Renal cortical epithelial cell (primary cell): ENCODE measurements at regions not wholly inside any gene's neighbourhood (a gene's known extent, or its start where the extent isn't known, plus 50 kb on each side); places are given as distances from the start of the nearest gene placed in this dataset.
"Not testable (repeated sequence)": the region's sequence is repeated elsewhere in the genome, so short reads cannot be mapped to it uniquely, and the experiment has no call there.

Source experiments
- DNase-seq: peaks from one replicate; pipeline ENCODE4 v3.0.0-alpha.2; 2011; ENCODE audit warnings: low read depth

DNA sequence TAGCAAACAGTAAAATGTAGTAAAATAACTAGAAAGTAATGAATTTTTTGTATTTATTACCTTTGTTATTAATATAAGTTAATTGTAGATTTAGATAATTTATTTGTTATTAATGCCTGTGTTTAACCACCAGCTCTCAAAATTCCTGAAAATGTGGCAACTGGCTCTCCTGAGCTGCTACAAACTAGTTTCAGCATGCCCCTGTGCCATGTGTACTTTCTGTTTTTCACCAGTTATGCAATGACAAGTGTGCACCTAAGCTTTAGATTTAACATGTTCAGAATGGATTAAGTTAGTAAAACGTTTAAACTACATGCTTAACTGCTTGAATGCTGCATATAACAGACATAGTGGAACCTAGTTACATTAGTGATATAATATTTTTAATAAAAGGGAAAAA lies 88.1 kb downstream of the POSTN start:
- peak; percentile 9 for DNase-seq

DNA sequence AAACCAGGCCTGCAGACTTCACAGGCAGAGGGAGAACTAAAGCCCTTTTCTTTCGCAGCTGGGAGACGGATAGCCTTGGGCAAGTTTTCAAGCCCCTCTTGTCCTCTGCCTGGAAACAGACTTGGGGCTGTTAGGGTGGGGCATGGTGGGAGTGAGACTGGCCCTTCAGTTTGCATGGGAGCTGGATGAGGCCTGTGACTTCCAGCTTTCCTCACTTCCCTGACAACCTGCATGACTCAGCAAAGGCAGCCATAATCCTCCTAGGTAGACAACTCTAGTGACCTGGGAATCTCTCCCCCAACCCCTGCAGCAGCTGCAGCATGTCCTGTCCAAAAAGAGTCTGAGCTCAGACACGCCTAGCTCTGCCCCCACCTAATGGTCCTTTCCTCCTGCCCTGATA lies 93.0 kb downstream of the POSTN start:
- DNase-seq: no peak

DNA sequence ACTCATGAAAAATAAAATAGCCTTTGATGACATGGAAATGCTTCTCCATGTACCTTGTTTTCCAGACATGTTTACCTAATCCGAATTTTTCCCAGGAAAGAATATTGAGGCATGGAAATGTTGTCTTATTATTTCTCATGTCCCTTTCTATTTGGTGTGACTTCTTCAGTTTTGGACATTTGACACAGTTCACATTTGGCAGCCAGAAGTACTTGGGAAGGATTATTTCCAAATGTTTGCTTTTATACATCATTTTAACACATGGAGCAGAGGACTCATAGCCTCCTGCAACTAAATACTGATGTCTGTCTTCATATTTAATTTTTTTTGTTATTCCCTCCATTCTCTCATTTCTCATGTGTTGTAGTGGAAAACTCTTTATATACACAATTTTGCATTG lies 94.3 kb downstream of the POSTN start:
- no peak for DNase-seq

DNA sequence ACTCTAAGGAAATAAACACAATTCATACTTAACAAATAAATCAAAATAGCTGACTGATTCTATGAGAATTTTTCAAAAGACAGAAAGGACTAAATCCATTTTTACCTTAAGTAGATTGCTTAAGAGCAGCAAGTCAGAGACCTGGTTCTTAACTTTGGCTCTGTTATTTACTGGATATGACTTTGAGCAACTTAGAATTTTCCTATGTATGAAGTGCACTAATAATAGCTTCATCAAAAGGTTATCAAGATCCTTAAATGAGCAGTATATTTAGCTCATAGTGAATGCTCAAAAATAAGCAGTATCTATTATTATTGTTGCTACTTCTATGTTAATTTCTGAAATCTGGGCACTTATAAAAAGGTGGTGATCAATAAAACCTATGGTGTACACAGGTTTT lies 95.3 kb downstream of the POSTN start:
- DNase-seq: no peak

DNA sequence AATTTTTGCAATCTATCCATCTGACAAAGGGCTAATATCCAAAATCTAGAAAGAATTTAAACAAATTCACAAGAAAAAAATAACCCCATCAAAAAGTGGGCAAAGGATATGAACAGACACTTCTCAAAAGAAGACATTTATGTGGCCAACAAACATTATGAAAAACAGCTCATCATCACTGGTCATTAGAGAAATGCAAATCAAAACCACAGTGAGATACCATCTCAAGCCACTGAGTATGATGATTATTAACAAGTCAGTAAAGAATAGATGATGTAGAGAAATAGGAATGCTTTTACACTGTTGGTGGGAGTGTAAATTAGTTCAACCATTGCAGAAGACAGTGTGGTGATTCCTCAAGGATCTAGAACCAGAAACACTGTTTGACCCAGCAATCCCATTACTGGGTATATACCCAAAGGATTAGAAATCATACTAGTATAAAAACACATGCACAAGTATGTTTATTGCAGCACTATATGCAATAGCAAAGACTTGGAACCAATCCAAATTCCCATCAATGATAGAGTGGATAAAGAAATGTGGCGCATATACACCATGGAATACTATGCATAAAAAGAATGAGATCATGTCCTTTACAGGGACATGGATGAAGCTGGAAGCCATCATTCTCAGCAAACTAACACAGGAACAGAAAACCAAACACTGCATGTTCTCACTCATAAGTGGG lies 96.1 kb downstream of the POSTN start:
- not testable (repeated sequence) for DNase-seq

DNA sequence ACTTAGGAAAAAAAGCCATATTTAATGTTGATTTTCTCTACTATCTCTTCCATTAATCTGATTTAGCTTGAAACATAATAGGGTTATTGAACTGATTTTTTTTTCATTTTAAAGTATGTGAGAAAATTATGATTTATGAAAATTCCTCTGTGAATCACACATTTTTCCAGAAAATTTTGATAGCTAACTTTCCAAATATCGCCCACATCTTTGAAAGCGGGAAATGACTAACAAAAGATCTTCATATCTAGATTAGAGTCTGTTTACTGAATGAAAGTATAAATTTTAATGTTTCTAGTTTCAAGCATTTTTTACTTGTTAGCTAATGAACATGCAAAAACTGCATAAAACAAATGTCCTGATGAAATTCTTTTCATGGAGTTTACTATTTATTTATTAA lies 97.4 kb downstream of the POSTN start:
- no peak for DNase-seq

DNA sequence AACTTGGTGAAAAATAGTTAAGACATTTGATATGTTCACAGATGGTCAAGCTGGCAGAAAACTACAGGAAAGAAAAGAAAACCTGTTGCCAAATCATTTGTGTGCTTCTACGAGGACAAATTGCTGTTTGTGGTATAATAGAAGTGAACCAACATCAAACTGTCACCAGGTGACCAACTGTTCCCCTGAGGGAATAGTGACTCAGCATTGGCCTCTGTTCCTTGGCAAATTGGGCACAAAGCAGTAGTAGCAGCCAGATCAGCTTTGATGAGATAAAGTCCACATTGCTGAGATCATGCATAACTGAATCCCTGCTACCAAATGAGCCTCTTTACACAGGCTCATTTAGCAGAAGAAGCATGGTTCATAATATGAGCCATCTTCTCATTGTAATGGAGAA lies 103.5 kb downstream of the POSTN start:
- peak; percentile 71 for DNase-seq

DNA sequence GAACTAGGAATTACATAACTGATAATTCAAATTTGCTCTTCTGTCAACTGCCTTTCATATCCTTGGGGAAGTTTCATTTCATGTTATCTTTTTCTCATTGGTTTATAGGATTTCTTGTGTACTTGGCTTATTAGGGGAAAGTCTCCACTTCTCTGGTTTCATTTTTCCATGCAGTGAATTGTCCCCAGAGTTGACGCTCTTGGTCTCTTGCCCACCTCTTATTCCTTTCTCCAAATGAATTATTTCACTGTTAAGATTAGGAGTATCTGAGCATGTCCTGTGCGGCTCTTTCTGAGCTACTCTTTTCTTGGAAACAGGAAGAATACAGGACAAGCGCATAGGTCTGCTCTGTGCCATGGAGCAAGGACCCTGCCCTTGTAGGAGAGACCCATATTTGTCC lies 104.8 kb downstream of the POSTN start:
- no peak for DNase-seq

DNA sequence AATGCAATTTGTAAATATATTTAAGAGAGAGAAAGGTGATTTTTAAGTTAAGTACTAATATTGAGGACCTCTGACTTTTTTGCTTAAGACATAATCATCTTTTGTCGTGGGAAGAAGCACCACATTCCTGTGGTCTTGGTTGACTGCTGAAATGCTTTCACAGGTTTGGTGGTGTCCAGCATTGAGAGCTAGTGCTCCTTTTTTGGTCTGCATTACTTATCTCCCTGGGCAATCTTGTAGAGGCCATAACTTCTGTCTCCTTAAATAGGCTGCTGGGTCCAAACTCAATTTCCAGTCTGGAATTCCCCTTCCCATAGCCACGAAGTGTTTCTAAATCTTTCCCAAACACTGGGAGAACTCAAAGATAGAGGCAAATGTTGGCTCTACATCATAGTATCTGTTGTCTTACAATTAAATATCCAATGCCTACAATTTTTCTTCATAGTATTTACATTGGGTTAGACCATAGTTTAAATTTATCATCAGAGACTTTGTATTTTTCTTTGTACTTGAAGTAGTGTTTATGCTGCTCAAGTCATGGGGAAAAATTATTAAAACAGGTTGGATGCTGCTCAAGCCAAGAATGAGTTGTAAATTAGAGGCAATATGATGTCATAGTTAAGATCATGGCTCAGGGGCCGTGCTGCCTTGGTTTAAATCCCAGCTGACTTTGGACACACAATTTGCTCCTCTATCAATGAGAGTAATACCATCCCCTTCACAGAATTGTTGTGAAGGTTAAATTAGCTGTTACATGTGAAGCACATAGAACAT lies 105.6 kb downstream of the POSTN start:
- peak; percentile 19 for DNase-seq

DNA sequence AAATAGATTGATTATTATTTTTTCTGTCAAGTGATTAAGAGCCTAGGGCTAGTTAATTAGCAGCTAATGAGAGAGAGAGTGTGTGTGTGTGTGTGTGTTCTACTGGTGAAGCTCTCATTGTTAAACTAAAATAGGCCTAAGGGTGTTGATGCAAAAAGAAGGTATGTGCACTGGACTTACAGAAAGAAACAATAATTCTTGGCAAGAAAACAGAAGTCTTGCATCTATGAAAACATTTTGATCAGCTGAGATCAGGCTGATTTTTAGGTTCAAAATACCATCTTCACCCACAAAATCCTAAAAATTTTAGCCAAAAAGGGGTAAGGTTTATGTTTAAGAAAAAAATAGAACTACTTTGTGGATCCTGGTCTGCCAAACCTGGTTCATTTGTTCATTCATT lies 106.5 kb downstream of the POSTN start:
- DNase-seq: no peak

DNA sequence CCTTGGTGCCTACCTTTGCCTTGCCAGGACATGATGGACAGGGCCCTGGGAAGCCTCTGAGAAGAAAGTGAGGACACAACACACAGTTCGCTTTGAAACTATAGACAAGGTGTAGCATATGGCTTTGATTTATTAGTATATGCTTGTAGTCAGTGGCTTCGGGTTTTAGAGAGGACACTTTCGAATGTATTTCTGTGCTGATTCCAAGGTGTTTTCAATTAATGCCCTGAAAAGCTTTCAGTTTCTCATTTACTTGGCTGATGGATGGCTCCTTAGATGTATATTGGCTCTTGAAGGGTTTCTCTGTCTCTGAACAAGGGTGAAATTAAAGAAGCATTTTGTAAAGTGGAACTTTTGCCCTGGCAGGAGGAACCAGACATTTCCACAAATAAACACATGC lies 106.9 kb downstream of the POSTN start:
- no peak for DNase-seq

DNA sequence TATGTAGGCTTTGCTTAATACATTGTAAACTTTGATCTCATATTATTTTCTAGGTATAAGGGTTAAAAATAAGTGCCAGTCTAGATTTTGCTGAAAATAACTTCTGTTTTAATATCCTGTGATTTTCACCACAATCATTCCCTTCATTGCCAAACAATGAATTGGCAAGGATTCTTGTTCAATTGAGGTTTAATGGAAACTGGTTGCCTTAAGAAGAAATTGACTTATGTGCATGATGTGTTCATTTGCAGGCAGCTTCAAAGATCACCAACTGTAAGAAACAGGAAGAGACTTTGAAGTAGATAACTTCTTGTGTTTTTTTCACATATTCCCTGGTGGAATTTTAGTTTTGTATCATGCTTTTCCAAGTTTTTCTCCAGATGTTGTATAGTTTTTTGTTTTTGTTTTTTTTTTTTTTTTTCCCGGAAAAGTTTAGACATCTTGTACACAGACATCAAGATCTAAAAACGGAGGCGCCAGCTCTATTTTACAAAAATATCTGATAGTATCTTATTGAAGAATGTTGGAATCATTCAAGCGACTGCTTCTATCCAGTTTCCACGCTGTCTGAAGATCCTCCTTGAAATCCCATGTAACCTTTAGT lies 108.3 kb downstream of the POSTN start:
- no peak for DNase-seq

DNA sequence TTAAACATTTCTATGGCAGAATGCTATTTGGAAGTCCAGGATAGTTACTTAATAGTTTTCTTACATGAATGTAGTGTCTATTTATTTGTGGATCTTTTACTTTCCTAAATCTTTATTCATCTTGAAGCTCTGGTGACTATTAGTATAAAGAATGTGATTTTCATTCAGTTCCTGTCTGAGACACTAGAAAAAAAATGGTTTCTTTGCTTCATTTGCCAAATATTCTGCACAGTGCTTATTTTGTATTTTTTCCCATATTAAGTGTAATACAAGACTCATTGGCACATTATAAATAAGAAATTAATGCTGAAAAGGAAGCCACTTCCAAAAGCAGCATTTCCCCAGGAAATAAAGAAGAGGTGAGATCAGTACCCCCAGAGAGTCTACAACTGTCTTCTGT lies 109.8 kb downstream of the POSTN start:
- no peak for DNase-seq

DNA sequence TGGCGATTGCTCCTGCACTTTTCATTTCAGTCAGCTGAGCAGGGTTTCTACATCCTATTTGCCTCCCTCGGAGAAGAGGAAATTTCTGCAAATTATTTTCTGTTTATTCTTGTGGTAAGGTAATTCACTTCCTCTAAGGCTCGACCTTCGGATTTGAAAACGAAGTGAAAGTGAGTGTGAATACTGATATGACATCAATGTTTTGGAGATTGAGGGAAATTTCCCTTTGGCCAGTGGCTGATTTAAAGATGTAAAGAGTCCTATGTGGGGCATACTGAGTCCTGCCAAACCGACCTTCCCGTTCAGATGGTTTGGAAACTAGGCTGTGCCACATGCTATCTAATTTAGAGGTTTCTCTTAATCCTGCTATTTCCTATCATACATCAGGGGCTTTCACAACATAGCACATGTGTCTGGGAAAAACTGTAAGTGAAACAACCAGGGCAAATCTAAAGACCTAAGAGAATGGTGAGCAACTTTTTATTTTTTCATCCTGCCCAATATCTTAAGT lies 112.3 kb downstream of the POSTN start:
- no peak for DNase-seq

DNA sequence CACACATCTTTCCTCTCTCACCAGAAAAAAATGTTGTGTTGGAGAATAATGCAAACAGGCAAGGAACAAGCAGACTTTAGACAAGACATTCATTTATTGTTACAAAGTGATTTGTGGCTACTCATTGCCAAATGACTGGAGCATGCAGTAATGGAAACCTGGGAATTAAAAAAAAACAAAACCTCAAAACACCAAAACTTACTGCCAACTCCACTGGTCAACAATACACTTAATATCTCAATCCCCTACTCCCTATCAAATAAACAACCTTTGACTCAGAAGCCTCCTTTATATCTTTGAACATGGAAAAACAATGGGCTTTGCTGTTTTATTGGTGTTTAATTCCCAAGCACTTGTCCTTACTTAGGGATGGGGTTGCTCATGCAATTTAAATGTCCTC lies 112.8 kb downstream of the POSTN start:
- peak; percentile 13 for DNase-seq

DNA sequence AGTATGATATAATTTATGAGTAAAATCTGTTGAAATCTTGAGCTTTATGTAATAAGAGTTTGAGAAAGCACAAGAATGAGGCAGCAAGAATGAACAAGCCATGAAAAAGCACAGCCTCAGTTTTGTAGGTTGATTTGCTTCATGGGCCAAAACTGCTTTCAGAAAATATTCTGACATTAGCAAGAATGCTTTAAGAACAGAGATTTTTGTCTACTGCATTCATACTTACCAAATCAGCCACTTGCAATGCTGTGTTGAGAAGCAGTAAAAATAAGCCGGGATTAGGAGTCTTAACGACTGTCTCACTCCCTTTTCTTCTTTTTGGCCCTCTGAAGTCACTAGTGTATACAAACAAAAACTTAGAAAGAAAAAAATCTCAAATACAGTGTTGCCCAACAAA lies 114.5 kb downstream of the POSTN start:
- DNase-seq: no peak

DNA sequence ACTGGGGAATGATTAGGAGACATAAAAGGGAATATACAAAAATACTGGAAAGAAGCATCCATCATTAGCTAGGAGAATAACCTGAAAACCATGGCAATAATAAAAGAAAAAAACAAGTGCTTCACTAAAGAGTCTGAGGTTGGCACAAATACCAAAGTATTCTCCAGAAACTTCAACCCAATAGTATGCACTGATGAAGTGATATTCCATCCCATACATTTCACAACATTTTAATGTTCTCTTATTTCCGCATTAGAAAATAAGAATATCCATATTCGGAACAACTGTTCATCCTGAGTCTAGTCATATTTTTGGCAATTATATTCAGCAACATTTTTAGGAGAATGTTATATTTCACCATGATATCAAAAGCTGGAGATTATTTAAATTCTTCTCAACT lies 116.2 kb downstream of the POSTN start:
- no peak for DNase-seq

DNA sequence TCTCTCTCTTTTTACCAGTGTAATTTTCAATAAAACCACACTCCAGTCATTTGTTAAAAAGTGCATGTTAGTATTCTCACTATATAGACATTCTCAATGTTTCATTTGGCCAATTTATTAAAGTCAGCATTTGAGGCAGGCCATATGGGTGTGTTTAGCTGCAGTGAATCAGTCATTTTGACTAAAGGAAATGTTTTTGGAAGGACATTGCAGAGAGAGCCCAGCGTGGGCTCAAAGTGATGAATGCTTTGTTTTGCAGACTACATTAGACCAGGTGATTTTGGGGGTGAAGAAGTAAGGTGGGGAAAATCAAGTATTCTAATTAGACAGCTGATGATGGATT lies 116.7 kb downstream of the POSTN start:
- no peak for DNase-seq

DNA sequence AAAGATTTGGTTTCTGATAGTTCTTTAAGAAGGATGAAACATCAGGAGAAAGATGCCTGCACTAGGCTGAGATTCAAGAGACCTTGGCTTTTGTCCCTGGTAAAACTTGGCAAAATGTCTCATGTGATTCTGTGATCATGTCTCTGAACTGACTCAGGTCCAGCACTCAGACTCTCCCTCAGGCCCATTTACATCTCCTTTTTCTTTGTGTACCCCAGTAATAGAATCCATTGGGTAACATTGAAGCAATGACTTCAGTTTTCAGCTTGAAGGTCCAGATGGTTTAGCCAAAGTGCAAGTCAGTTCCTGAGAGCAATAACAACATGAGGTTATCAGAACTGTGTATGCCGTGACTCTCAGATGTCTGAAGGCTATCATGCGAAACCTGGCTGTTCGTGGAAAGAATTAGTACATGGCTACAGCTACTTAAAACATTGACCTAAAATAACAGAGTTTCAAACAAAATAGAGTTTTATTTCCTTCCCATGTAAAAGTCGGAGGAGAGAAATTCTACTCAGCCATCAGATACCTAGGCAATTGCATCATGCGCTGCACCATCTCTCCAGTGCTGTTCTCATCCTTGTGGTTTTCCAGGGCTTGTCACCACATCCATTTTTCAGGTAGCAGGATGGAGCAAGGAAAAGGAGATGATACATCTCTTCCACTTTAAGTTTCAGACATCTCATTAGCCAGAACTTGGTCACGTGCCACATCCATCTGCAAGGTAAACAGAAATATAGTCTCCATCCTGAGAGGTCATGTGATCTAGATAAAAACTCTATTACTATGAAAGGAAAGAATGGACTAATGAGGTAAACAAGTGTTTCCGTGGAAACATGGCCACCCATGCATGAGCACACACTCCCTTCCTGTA lies 117.3 kb downstream of the POSTN start:
- DNase-seq: peak; percentile 31

DNA sequence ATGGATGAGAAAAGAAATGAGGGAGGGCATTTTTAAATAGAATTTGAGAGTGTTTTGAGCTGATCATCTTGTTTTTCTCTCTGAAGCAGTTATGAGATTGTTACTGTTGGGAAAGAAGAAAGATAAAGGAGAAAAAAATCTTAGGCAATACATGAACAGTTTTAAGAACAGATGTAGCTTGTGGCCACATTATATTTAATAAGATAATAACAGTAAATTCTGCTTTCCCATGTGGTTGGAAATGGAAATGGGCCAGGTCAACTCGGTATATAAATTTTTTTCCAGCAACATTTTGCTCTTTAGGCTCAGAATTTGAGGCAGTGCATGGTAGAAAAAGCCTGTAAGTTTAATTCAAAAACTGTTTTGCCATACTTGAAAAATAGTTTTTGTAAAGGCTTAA lies 118.7 kb downstream of the POSTN start:
- no peak for DNase-seq

DNA sequence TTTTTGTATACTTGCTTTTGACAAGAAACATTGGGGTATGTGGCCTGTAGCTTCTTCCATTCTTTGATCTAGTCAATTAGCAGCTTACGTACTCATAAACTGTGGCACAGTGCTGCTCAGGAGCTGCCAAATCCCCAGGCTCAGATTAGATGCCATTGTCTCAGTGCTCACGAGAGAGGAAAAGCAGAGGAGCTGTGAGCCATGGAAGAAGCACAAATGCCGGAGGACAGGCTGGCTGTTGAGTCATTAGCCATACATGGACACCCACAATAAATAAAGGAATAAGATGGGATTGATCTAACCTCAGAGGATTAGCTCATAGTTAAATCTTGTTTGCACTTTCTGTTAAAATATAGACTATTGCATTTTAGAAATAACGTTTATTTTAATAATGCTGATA lies 121.7 kb downstream of the POSTN start:
- DNase-seq: no peak

DNA sequence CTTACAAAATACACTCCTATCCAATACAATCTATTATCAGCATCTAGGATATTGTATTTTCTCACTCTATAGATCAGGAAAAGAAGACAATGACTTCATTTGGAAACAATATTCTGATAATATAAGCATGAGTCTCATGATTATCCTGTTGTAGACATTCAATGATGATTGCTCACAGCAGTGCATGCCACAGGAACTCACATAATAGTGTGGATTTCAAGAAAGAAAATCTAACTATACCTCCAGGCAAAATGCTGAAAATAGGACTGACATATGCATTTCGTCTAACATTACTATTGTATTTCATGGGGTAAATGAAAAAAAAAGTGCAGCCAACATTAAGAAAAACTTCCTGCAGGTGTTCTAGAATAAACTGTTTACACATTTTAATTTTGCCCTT lies 122.6 kb downstream of the POSTN start:
- no peak for DNase-seq
